DMS79 treated with DMSO at 0.1 percent for 48 hours (cell line): ENCODE measurements at regions not wholly inside any gene's neighbourhood (a gene's known extent, or its start where the extent isn't known, plus 50 kb on each side); places are given as distances from the start of the nearest gene placed in this dataset.

Experiments used
- DNase-seq: peaks from one replicate; lab custom pipeline; 2025; lab: John Stamatoyannopoulos, UW

GRCh38 chr7:1359681-1360485, 99.4 kb downstream of the MICALL2 start:
- no peak for DNase-seq

GRCh38 chr7:1360521-1360971, 98.7 kb downstream of the MICALL2 start:
- no peak for DNase-seq

- DNase-seq = no peak
Observed at GRCh38 chr7:1361016-1361755, 98.1 kb downstream of the MICALL2 start.

- DNase-seq = no peak
Observed at GRCh38 chr7:1361756-1362125, 97.5 kb downstream of the MICALL2 start.

- no peak for DNase-seq
Observed at GRCh38 chr7:1362301-1362700, 97.0 kb downstream of the MICALL2 start.

- no peak for DNase-seq
Observed at GRCh38 chr7:1364068-1364905, 95.0 kb downstream of the MICALL2 start.

- DNase-seq = no peak
Observed at GRCh38 chr7:1364906-1365570, 94.2 kb downstream of the MICALL2 start.

GRCh38 chr7:1365846-1366245, 93.4 kb downstream of the MICALL2 start:
- DNase-seq = no peak

GRCh38 chr7:1366801-1367405, 92.4 kb downstream of the MICALL2 start:
- DNase-seq = no peak

- DNase-seq = no peak
Observed at GRCh38 chr7:1367501-1368183, 91.6 kb downstream of the MICALL2 start.

GRCh38 chr7:1368184-1368681, 91.0 kb downstream of the MICALL2 start:
- DNase-seq = no peak

GRCh38 chr7:1368682-1369571, 90.3 kb downstream of the MICALL2 start:
- DNase-seq = peak; percentile 14

- no peak for DNase-seq
Observed at GRCh38 chr7:1369916-1370657, 89.2 kb downstream of the MICALL2 start.

- no peak for DNase-seq
Observed at GRCh38 chr7:1370738-1371137, 88.5 kb downstream of the MICALL2 start.

- DNase-seq = no peak
Observed at GRCh38 chr7:1372063-1372462, 87.2 kb downstream of the MICALL2 start.

GRCh38 chr7:1372671-1373379, 86.4 kb downstream of the MICALL2 start:
- no peak for DNase-seq

GRCh38 chr7:1377111-1377909, 82.0 kb downstream of the MICALL2 start:
- DNase-seq = no peak
